ENCODE measurements at regions not wholly inside any gene's neighbourhood (a gene's known extent, or its start where the extent isn't known, plus 50 kb on each side); places are given as distances from the start of the nearest gene placed in this dataset.
A peak's percentile ranks its signal among the peaks of the same experiment; 100 is the strongest.

DNA sequence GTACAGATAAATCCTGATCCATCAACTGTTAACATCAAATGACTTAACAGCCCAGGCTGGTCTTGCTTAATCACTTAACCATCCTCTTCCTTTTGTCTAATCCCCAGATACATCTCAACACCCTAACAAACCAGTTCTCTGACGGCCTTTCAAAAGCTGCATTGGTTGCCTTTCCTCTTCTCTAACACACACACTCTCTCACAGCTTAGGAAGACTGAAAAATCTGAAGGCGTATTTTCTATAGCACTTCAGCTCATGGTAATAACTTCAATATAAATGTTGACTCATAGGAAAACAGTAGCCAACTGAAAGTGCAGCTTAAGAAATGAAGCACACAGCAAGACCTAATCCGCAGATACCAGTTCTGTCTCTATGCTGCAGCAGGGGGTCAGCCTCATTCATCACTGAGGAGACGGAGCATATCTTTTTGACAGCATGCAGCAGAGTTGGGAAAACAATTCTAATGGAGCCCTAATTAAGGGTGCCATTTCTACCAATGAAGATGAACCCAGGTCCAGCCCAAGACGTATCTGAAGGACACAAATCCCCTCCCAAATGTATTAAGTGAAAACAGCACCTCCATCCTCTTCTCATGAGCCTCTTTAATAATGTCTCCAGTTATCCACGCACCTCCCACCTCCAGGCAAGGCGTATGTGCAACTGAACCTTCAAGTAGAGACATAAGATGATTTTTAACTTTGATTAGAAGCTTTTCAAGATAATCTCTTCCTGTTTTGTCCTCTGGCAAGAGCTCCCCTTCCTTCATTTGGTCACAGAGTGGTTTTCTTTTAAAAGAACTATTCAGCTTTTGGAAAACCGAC lies 211.7 kb upstream of the NFE2L3 start:
- H3K4me1 Mint-ChIP-seq, result peaks cover 13% of the 10 kb centered on the region
- TF ChIP-seq, protein P1, sequence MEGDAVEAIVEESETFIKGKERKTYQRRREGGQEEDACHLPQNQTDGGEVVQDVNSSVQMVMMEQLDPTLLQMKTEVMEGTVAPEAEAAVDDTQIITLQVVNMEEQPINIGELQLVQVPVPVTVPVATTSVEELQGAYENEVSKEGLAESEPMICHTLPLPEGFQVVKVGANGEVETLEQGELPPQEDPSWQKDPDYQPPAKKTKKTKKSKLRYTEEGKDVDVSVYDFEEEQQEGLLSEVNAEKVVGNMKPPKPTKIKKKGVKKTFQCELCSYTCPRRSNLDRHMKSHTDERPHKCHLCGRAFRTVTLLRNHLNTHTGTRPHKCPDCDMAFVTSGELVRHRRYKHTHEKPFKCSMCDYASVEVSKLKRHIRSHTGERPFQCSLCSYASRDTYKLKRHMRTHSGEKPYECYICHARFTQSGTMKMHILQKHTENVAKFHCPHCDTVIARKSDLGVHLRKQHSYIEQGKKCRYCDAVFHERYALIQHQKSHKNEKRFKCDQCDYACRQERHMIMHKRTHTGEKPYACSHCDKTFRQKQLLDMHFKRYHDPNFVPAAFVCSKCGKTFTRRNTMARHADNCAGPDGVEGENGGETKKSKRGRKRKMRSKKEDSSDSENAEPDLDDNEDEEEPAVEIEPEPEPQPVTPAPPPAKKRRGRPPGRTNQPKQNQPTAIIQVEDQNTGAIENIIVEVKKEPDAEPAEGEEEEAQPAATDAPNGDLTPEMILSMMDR (IDR thresholded peaks at IDR 0.05; ENCODE audit: unreplicated experiment), result no peak
- peaks cover 16% of the 10 kb centered on the region for H3K9me3 Mint-ChIP-seq
- H3K27ac Mint-ChIP-seq, result peak overlapping the region; percentile 57
- H3K36me3 Mint-ChIP-seq, result no peaks in the 10 kb centered on the region
- H3K4me3 Mint-ChIP-seq, result no peak overlapping the region
- H3K27me3 Mint-ChIP-seq (ENCODE audit: low read depth), result peaks cover under 1% of the 10 kb centered on the region
- no peak for DNase-seq (ENCODE audit: low spot score in 2 of 2, unreplicated experiment in 2 of 2)

DNA sequence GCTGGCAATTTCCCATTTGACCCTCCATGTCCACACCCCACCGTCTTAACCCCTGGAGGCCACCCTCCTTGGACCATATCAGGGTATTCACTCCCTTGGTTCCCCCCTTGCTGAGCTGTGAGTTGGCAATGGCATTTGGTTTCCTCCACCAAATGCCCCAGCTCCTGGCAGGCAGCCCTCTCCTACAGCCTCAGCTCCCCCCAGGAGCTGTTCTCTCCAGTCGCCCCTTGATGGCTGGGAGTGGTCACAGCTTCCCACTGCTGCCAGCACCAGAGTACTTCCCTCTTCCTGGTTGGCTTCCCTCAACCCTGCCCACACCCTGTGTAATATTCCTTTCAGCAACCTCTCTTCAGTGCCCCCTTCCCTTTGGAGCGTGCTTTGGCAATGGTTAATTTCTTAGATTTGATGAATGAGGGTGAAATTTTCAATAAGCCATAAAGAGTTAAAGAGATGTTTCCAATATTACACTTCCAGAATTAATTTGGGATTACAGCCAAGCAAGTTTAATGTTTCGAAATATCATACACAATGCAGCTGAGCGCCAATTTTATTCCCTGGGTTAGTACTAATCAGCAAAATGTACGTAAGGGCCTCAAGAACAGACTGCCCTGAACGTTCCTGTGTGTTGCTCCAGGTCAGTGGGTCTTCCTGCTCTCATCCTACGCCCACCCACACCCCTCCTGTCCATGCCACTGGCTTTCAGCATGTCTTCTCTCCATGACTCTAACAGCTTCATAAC lies 207.1 kb upstream of the NFE2L3 start:
- TF ChIP-seq, protein P1 (IDR thresholded peaks at IDR 0.05; ENCODE audit: unreplicated experiment), result no peak
- H3K9me3 Mint-ChIP-seq, result no peaks in the 10 kb centered on the region
- H3K4me3 Mint-ChIP-seq, result no peak overlapping the region

DNA sequence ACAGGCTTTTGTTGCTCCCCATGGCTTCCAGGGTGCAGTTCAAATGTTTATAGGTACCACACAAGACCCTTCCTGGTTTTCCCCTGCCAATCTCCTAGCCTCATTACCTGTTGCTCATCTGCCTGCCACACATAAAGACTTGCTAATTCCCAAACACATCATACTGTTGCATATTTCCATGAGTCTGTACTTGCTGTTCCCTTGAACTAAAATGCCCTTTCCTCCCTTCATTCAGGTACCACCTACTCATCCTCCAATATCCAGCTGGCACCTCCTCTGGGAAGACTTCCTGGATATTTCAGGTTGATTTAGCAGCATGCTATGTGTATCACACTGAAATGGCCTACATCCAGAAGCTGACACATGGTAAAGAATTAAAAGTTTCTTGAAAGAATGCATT lies 206.4 kb upstream of the NFE2L3 start:
- no peak for DNase-seq (ENCODE audit: low spot score in 2 of 2, unreplicated experiment in 2 of 2)
- no peak overlapping the region for H3K27ac Mint-ChIP-seq

More for the DNA sequence above, 207.1 kb upstream of the NFE2L3 start:
- H3K27ac Mint-ChIP-seq, result no peak overlapping the region
- DNase-seq (ENCODE audit: low spot score in 2 of 2, unreplicated experiment in 2 of 2), result no peak
- H3K27me3 Mint-ChIP-seq (ENCODE audit: low read depth), result no peaks in the 10 kb centered on the region
- H3K4me1 Mint-ChIP-seq, result peaks cover 24% of the 10 kb centered on the region
- no peaks in the 10 kb centered on the region for H3K36me3 Mint-ChIP-seq

DNA sequence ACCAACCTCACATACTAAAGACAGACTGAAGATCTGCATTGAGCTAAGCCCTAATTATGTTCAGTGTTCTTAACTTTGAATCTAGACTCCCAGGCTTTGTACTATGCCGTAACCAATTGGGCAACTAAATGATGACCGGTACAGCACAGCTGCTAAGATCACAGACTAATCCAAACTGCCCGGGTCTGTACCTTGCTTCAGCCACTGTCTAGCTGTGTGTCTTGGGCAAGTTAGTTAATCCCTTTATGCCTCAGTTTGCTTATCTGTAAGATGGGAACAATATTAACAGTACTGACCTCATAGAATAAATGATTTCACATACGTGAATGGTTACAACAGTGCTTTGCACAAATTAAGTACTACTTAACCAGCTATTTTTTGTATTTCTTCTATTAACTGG lies 205.8 kb upstream of the NFE2L3 start:
- H3K27me3 Mint-ChIP-seq (ENCODE audit: low read depth), result no peaks in the 10 kb centered on the region
- peaks cover 20% of the 10 kb centered on the region for H3K4me1 Mint-ChIP-seq
- no peak for DNase-seq (ENCODE audit: low spot score in 2 of 2, unreplicated experiment in 2 of 2)
- H3K36me3 Mint-ChIP-seq, result no peaks in the 10 kb centered on the region
- TF ChIP-seq, protein P1 (IDR thresholded peaks at IDR 0.05; ENCODE audit: unreplicated experiment), result no peak
- no peak overlapping the region for H3K27ac Mint-ChIP-seq
- no peaks in the 10 kb centered on the region for H3K9me3 Mint-ChIP-seq
- no peak overlapping the region for H3K4me3 Mint-ChIP-seq

More for the DNA sequence above, 206.4 kb upstream of the NFE2L3 start:
- Mint-ChIP-seq H3K4me3 (no peak overlapping the region), H3K27me3 (ENCODE audit: low read depth) (no peaks in the 10 kb centered on the region), H3K9me3 (no peaks in the 10 kb centered on the region), H3K36me3 (no peaks in the 10 kb centered on the region), H3K4me1 (peaks cover 22% of the 10 kb centered on the region)
- TF ChIP-seq, protein P1 (IDR thresholded peaks at IDR 0.05; ENCODE audit: unreplicated experiment), result no peak

DNA sequence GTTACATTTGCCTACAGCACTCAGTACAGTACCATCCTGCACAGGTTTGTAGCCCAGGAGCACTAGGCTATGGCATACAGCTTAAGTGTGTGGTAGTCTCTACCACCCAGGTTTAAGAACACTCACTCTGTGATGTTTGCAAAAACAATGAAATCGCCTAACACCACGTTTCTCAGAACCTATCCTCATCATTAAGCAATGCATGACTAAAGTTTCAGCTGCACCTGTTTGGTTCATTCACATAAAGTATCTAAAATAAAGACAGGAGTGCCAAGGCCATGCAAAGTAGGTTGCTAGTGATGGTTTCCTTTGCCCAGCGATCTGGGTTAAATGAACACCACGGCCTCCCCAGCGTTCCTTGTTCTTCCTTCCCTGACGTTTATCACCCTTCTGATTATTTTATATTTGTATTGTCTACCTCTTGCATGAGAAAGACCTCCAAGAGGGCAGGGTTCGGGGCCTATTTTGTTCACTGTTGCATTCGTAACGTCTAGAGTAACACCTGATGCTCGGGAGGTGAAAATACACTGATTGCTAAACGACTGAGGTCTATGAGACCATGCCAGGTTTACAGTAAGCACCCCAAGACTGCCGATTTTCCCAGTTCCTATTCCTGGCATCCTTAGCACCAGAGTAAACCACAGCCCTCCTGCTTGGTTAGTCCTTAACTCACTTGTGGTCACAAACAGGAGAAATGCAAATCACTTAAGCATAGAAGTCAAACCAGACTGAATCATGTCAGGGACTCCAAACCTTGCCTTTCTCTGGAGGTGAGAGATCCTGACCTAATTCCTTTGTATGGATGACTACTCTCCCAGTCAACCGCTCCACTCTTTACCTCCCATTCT lies 204.1 kb upstream of the NFE2L3 start:
- Mint-ChIP-seq H3K27me3 (ENCODE audit: low read depth) (no peaks in the 10 kb centered on the region), H3K4me3 (no peak overlapping the region), H3K9me3 (no peaks in the 10 kb centered on the region), H3K4me1 (peaks cover 24% of the 10 kb centered on the region), H3K27ac (no peak overlapping the region), H3K36me3 (no peaks in the 10 kb centered on the region)
- DNase-seq (ENCODE audit: low spot score in 2 of 2, unreplicated experiment in 2 of 2), result no peak
- TF ChIP-seq, protein P1 (IDR thresholded peaks at IDR 0.05; ENCODE audit: unreplicated experiment), result no peak

All from mesothelial cell of epicardium (in vitro differentiated cells).